Erythroblast (primary cell): ENCODE measurements at regions not wholly inside any gene's neighbourhood (a gene's known extent, or its start where the extent isn't known, plus 50 kb on each side); places are given as distances from the start of the nearest gene placed in this dataset.

Source experiments
- GATA1 ChIP-seq: IDR thresholded peaks from 2 replicates; pipeline ENCODE4 v1.6.1; 2011; ENCODE audit warnings: low read depth, mild to moderate bottlenecking, control low read depth, low read length, moderate library complexity
- POLR2A ChIP-seq: IDR thresholded peaks from 2 replicates; pipeline ENCODE4 v1.6.1; 2011; ENCODE audit warnings: mild to moderate bottlenecking, low read length

GRCh38 chr3:178100908-178101307, 435.3 kb upstream of the KCNMB2 start:
- TF ChIP-seq POLR2A (no peak), GATA1 (no peak)
